Astrocyte (in vitro differentiated cells and primary cell): ENCODE measurements at regions not wholly inside any gene's neighbourhood (a gene's known extent, or its start where the extent isn't known, plus 50 kb on each side); places are given as distances from the start of the nearest gene placed in this dataset.

Experiments used
- EZH2 ChIP-seq: IDR thresholded peaks from 2 replicates; pipeline ENCODE4 v1.6.1; 2012; ENCODE audit warnings: mild to moderate bottlenecking, low read length, inconsistent platforms; ENCODE audit not compliant: insufficient read depth
- TF ChIP-seq, protein P1 (sequence below): IDR thresholded peaks from 2 replicates; pipeline ENCODE4 v1.5.1; 2011; ENCODE audit warnings: low read depth, mild to moderate bottlenecking, inconsistent platforms, low read length, moderate library complexity; ENCODE audit not compliant: insufficient read depth

DNA sequence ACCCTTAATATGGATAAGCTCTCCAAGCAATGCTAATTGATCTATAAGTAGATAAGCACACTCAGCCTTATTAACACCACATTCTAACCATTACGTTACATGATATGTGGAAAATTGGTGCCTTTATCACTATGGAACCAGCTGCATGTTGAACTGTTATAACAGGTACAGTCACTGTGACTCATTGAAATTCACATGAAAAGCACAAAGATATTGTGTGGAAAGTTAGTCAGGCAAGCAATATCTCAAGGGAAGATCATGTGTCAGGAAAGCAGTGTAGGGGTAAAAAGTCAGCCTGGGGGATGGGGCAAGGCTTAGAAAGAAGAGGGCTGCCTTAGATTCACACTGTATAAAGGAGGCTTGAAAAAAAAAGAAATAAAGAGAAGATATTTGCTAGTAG, 313.7 kb upstream of the SMIM31 start:
- TF ChIP-seq, protein P1, sequence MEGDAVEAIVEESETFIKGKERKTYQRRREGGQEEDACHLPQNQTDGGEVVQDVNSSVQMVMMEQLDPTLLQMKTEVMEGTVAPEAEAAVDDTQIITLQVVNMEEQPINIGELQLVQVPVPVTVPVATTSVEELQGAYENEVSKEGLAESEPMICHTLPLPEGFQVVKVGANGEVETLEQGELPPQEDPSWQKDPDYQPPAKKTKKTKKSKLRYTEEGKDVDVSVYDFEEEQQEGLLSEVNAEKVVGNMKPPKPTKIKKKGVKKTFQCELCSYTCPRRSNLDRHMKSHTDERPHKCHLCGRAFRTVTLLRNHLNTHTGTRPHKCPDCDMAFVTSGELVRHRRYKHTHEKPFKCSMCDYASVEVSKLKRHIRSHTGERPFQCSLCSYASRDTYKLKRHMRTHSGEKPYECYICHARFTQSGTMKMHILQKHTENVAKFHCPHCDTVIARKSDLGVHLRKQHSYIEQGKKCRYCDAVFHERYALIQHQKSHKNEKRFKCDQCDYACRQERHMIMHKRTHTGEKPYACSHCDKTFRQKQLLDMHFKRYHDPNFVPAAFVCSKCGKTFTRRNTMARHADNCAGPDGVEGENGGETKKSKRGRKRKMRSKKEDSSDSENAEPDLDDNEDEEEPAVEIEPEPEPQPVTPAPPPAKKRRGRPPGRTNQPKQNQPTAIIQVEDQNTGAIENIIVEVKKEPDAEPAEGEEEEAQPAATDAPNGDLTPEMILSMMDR, result no peak
- TF ChIP-seq EZH2, result no peak
